GM18520 (cell line): ENCODE measurements at regions not wholly inside any gene's neighbourhood (a gene's known extent, or its start where the extent isn't known, plus 50 kb on each side); places are given as distances from the start of the nearest gene placed in this dataset.
"Not testable (repeated sequence)": the region's sequence is repeated elsewhere in the genome, so short reads cannot be mapped to it uniquely, and the experiment has no call there.

Experiments
- ATAC-seq: cut with Tn5 transposase; IDR thresholded peaks from one replicate; pipeline ENCODE4 v1.9.1; 2021; ENCODE audit not compliant: unreplicated experiment

GRCh38 chr2:226300196-226300886 is 499.3 kb downstream of the IRS1 start:
- no peak for ATAC-seq

- no peak for ATAC-seq
These were observed 499.8 kb downstream of the IRS1 start for GRCh38 chr2:226299771-226300170.

GRCh38 chr2:226295681-226296080 is 503.9 kb downstream of the IRS1 start:
- no peak for ATAC-seq

GRCh38 chr2:226295123-226295522 is 504.5 kb downstream of the IRS1 start:
- ATAC-seq: no peak

- not testable (repeated sequence) for ATAC-seq
These were observed 508.3 kb downstream of the IRS1 start for GRCh38 chr2:226291281-226291680.

GRCh38 chr2:226286916-226287315 is 512.7 kb downstream of the IRS1 start:
- ATAC-seq: no peak

GRCh38 chr2:226283796-226284195 is 515.8 kb downstream of the IRS1 start:
- ATAC-seq: no peak

- no peak for ATAC-seq
These were observed 517.5 kb downstream of the IRS1 start for GRCh38 chr2:226282151-226282550.

GRCh38 chr2:226280136-226280535 is 519.5 kb downstream of the IRS1 start:
- ATAC-seq: not testable (repeated sequence)

- ATAC-seq: no peak
These were observed 524.4 kb downstream of the IRS1 start for GRCh38 chr2:226275215-226275614.

GRCh38 chr2:226274143-226274542 is 525.5 kb downstream of the IRS1 start:
- no peak for ATAC-seq

GRCh38 chr2:226273440-226273839 is 526.2 kb downstream of the IRS1 start:
- ATAC-seq: no peak

- ATAC-seq: no peak
These were observed 527.2 kb downstream of the IRS1 start for GRCh38 chr2:226272435-226272834.

- ATAC-seq: no peak
These were observed 529.1 kb downstream of the IRS1 start for GRCh38 chr2:226270285-226271058.

GRCh38 chr2:226267516-226268289 is 531.9 kb downstream of the IRS1 start:
- ATAC-seq: no peak

GRCh38 chr2:226256709-226257376 is 542.8 kb downstream of the IRS1 start:
- no peak for ATAC-seq

- no peak for ATAC-seq
These were observed 543.4 kb downstream of the IRS1 start for GRCh38 chr2:226256237-226256636.

- ATAC-seq: no peak
These were observed 548.0 kb downstream of the IRS1 start for GRCh38 chr2:226251661-226252060.

- no peak for ATAC-seq
These were observed 552.0 kb downstream of the IRS1 start for GRCh38 chr2:226247289-226248275.

GRCh38 chr2:226234187-226234586 is 565.4 kb downstream of the IRS1 start:
- ATAC-seq: no peak
